NCI-H748 (cell line): ENCODE measurements at regions not wholly inside any gene's neighbourhood (a gene's known extent, or its start where the extent isn't known, plus 50 kb on each side); places are given as distances from the start of the nearest gene placed in this dataset.

Experiments used
- DNase-seq: peaks from one replicate; lab custom pipeline; 2025; ENCODE audit not compliant: unreplicated experiment; lab: John Stamatoyannopoulos, UW

GRCh38 chr22:48192071-48192470 lies 1429.6 kb downstream of the TBC1D22A start:
- DNase-seq: no peak

- DNase-seq: no peak
These were observed 1425.8 kb downstream of the TBC1D22A start for GRCh38 chr22:48188231-48188721.

GRCh38 chr22:48187356-48187755 lies 1424.9 kb downstream of the TBC1D22A start:
- DNase-seq: peak; percentile 20

GRCh38 chr22:48186146-48186790 lies 1423.8 kb downstream of the TBC1D22A start:
- DNase-seq: no peak

- no peak for DNase-seq
These were observed 1422.9 kb downstream of the TBC1D22A start for GRCh38 chr22:48185071-48186055.

GRCh38 chr22:48182846-48183805 lies 1420.7 kb downstream of the TBC1D22A start:
- no peak for DNase-seq

GRCh38 chr22:48182031-48182430 lies 1419.6 kb downstream of the TBC1D22A start:
- no peak for DNase-seq

GRCh38 chr22:48181263-48181955 lies 1419.0 kb downstream of the TBC1D22A start:
- no peak for DNase-seq

GRCh38 chr22:48180631-48181030 lies 1418.2 kb downstream of the TBC1D22A start:
- DNase-seq: no peak

- no peak for DNase-seq
These were observed 1417.4 kb downstream of the TBC1D22A start for GRCh38 chr22:48179571-48180546.

- no peak for DNase-seq
These were observed 1416.1 kb downstream of the TBC1D22A start for GRCh38 chr22:48178536-48178935.

- no peak for DNase-seq
These were observed 1415.2 kb downstream of the TBC1D22A start for GRCh38 chr22:48177631-48178030.

- no peak for DNase-seq
These were observed 1413.3 kb downstream of the TBC1D22A start for GRCh38 chr22:48175721-48176120.

GRCh38 chr22:48173773-48174160 lies 1411.3 kb downstream of the TBC1D22A start:
- DNase-seq: no peak

- DNase-seq: no peak
These were observed 1410.8 kb downstream of the TBC1D22A start for GRCh38 chr22:48173061-48173772.

- no peak for DNase-seq
These were observed 1408.8 kb downstream of the TBC1D22A start for GRCh38 chr22:48171271-48171691.

GRCh38 chr22:48169227-48169626 lies 1406.8 kb downstream of the TBC1D22A start:
- no peak for DNase-seq

- DNase-seq: no peak
These were observed 1404.8 kb downstream of the TBC1D22A start for GRCh38 chr22:48167238-48167637.
